ENCODE measurements at regions not wholly inside any gene's neighbourhood (a gene's known extent, or its start where the extent isn't known, plus 50 kb on each side); places are given as distances from the start of the nearest gene placed in this dataset.
"Not testable (repeated sequence)": the region's sequence is repeated elsewhere in the genome, so short reads cannot be mapped to it uniquely, and the experiment has no call there.

DNA sequence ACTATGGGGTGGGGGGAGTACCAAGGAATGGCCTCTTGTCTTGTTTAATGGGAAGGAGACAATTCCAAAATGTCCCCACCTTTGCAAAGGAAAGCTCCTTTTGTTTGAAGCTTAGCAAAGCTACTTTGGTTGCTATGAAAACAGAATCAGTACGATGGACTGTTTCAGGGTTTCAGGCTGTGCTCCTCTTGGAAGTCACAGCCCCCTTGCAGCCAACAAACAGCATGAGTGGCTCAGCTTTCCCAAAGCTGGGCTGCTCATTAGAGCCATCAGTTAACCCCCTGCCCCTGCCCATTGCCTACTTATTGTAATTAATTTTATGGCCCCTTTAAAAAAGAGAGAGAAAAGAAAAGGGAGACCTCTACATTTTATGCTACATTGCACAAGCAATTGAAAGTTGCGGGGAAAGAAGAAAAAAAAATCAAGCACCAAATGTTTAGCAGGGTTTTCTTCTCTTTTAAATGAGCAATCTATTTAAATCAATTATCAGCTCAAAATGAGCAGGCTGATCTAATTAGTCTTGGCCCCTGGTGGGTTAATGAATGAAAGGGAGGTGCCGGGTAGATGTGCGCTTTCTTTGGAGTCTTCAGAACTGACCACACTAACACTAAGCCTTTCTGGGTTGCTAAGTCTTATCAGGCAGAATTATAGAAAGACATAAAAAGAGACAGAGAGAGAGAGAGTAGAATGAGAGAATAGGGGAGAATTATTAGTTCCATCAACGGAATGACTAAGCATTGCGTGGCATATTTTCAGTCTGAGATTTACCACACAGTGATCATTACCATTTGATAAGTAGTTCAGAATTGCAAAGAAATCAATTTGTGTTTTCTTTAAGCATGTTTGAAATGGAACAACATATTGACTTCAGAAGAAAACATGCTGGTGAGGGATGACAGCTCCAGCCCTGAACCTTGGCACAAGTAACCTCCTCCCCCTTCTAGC is 284.9 kb downstream of the INSIG2 start:
- no peaks in the 10 kb centered on the region for H3K9me2 ChIP-seq (replicated peaks; ENCODE audit: control insufficient read depth, low read length)
- H3F3A ChIP-seq (ENCODE audit: control insufficient read depth, insufficient read depth) = no peaks in the 10 kb centered on the region
- no peak overlapping the region for H3K4me2 ChIP-seq (ENCODE audit: low read length)
- no peaks in the 10 kb centered on the region for H3K36me3 ChIP-seq (ENCODE audit: control insufficient read depth, low read length)
- no peak overlapping the region for H3K4me3 ChIP-seq (ENCODE audit: low read length)
- H3K4me1 ChIP-seq (ENCODE audit: control insufficient read depth, low read length) = no peaks in the 10 kb centered on the region
- H3K27me3 ChIP-seq (ENCODE audit: control insufficient read depth, low read length) = no peaks in the 10 kb centered on the region
- no peaks in the 10 kb centered on the region for H4K20me1 ChIP-seq (ENCODE audit: control insufficient read depth, insufficient read depth, low read depth, low read length)
- no peaks in the 10 kb centered on the region for H3K79me2 ChIP-seq (ENCODE audit: control insufficient read depth, low read length)
- H3K9me3 ChIP-seq (ENCODE audit: control insufficient read depth, insufficient read depth, low read length) = no peaks in the 10 kb centered on the region
- TF ChIP-seq, protein P1, sequence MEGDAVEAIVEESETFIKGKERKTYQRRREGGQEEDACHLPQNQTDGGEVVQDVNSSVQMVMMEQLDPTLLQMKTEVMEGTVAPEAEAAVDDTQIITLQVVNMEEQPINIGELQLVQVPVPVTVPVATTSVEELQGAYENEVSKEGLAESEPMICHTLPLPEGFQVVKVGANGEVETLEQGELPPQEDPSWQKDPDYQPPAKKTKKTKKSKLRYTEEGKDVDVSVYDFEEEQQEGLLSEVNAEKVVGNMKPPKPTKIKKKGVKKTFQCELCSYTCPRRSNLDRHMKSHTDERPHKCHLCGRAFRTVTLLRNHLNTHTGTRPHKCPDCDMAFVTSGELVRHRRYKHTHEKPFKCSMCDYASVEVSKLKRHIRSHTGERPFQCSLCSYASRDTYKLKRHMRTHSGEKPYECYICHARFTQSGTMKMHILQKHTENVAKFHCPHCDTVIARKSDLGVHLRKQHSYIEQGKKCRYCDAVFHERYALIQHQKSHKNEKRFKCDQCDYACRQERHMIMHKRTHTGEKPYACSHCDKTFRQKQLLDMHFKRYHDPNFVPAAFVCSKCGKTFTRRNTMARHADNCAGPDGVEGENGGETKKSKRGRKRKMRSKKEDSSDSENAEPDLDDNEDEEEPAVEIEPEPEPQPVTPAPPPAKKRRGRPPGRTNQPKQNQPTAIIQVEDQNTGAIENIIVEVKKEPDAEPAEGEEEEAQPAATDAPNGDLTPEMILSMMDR (IDR thresholded peaks at IDR 0.05; ENCODE audit: low read depth, low read length, poor library complexity, severe bottlenecking) = no peak
- no peak for TF ChIP-seq EZH2phosphoT487 (IDR thresholded peaks at IDR 0.05; ENCODE audit: borderline replicate concordance, low read length)
- H3K27ac ChIP-seq (ENCODE audit: low read depth, low read length) = no peak overlapping the region

DNA sequence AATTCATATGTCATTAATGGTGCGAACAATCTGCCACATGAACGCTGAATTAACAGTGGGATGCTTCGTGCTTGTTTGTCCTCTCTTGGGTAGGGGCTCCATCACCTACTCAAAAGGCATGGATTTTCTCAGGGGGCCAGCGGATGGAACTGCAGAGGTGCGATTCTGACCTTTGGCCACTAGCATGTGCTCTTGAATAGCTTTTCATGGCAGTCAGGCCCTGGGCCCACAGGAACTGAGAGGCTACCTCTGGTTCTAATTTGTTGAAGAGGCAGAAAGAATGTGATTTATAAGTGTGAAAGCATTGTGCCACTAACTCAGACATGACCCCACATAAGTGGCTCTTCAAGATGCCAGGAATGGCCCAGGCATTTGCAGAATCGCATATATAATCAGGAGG is 283.2 kb downstream of the INSIG2 start:
- no peaks in the 10 kb centered on the region for H3K9me3 ChIP-seq (ENCODE audit: control insufficient read depth, insufficient read depth, low read length)
- no peak overlapping the region for H3K27ac ChIP-seq (ENCODE audit: low read depth, low read length)
- no peak overlapping the region for H3K4me2 ChIP-seq (ENCODE audit: low read length)
- H3K36me3 ChIP-seq (ENCODE audit: control insufficient read depth, low read length) = no peaks in the 10 kb centered on the region
- H3K4me1 ChIP-seq (ENCODE audit: control insufficient read depth, low read length) = no peaks in the 10 kb centered on the region
- H3F3A ChIP-seq (ENCODE audit: control insufficient read depth, insufficient read depth) = no peaks in the 10 kb centered on the region
- no peaks in the 10 kb centered on the region for H3K79me2 ChIP-seq (ENCODE audit: control insufficient read depth, low read length)
- no peaks in the 10 kb centered on the region for H4K20me1 ChIP-seq (ENCODE audit: control insufficient read depth, insufficient read depth, low read depth, low read length)
- no peaks in the 10 kb centered on the region for H3K27me3 ChIP-seq (ENCODE audit: control insufficient read depth, low read length)
- H3K9me2 ChIP-seq (replicated peaks; ENCODE audit: control insufficient read depth, low read length) = no peaks in the 10 kb centered on the region
- no peak overlapping the region for H3K4me3 ChIP-seq (ENCODE audit: low read length)
- TF ChIP-seq, protein P1 (IDR thresholded peaks at IDR 0.05; ENCODE audit: low read depth, low read length, poor library complexity, severe bottlenecking) = peak; percentile 52
- TF ChIP-seq EZH2phosphoT487 (IDR thresholded peaks at IDR 0.05; ENCODE audit: borderline replicate concordance, low read length) = no peak

DNA sequence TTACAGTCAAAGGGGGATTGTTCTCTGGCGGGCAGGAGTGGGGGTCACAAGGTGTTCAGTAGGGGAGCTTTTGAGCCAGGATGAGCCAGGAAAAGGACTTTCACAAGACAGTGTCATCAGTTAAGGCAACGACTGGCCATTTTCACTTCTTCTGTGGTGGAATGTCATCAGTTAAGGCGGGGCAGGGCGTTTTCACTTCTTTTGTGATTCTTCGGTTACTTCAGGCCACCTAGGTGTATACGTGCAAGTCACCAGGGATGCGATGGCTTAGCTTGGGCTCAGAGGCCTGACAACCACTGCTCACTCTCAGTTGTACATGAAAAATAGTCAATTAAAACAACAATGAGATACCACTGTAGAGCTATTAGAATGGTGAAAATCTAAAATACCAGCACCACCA is 281.2 kb downstream of the INSIG2 start:
- H3K4me3 ChIP-seq (ENCODE audit: low read length); H3F3A ChIP-seq (ENCODE audit: control insufficient read depth, insufficient read depth); H3K27ac ChIP-seq (ENCODE audit: low read depth, low read length); H3K27me3 ChIP-seq (ENCODE audit: control insufficient read depth, low read length); H3K9me2 ChIP-seq (replicated peaks; ENCODE audit: control insufficient read depth, low read length); H3K79me2 ChIP-seq (ENCODE audit: control insufficient read depth, low read length); H3K4me1 ChIP-seq (ENCODE audit: control insufficient read depth, low read length); H3K9me3 ChIP-seq (ENCODE audit: control insufficient read depth, insufficient read depth, low read length); H3K36me3 ChIP-seq (ENCODE audit: control insufficient read depth, low read length); H3K4me2 ChIP-seq (ENCODE audit: low read length); H4K20me1 ChIP-seq (ENCODE audit: control insufficient read depth, insufficient read depth, low read depth, low read length): not testable (repeated sequence)

DNA sequence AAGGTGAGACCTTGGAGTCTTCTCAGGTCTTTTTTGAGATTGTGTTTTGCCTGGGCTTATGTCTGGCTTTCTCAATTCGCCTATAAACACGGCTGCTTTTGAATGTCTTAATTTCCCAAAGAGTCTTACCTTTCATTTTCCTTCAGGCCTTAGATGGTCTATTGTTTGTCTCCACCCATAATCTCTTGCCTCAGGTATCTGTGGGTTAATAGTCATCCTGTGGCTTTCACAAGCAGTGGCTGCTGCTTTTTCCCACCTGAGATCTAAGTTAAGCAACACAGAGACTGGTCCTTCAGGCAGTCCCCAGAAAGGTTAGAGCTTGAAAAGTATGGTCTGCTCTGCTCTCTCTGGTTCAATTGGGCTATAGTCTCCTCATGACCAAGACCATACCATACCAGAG is 275.3 kb downstream of the INSIG2 start:
- Histone ChIP-seq H4K20me1 (ENCODE audit: control insufficient read depth, insufficient read depth, low read depth, low read length) (no peaks in the 10 kb centered on the region), H3K4me2 (ENCODE audit: low read length) (no peak overlapping the region), H3K27me3 (ENCODE audit: control insufficient read depth, low read length) (no peaks in the 10 kb centered on the region), H3K36me3 (ENCODE audit: control insufficient read depth, low read length) (no peaks in the 10 kb centered on the region), H3K9me3 (ENCODE audit: control insufficient read depth, insufficient read depth, low read length) (no peaks in the 10 kb centered on the region), H3K4me3 (ENCODE audit: low read length) (no peak overlapping the region), H3K27ac (ENCODE audit: low read depth, low read length) (no peak overlapping the region), H3K4me1 (ENCODE audit: control insufficient read depth, low read length) (no peaks in the 10 kb centered on the region), H3K9me2 (replicated peaks; ENCODE audit: control insufficient read depth, low read length) (no peaks in the 10 kb centered on the region), H3F3A (ENCODE audit: control insufficient read depth, insufficient read depth) (no peaks in the 10 kb centered on the region), H3K79me2 (ENCODE audit: control insufficient read depth, low read length) (no peaks in the 10 kb centered on the region)
- TF ChIP-seq, protein P1 (IDR thresholded peaks at IDR 0.05; ENCODE audit: low read depth, low read length, poor library complexity, severe bottlenecking) = no peak
- TF ChIP-seq EZH2phosphoT487 (IDR thresholded peaks at IDR 0.05; ENCODE audit: borderline replicate concordance, low read length) = no peak

All from DOHH2 (cell line).